HPDE6-E6E7 (cell line): ENCODE measurements at regions not wholly inside any gene's neighbourhood (a gene's known extent, or its start where the extent isn't known, plus 50 kb on each side); places are given as distances from the start of the nearest gene placed in this dataset.

ENCODE experiments used
- DNase-seq: peaks from one replicate; pipeline ENCODE4 v3.0.0; 2011; ENCODE audit warnings: missing footprints; ENCODE audit errors: extremely low spot score

DNA sequence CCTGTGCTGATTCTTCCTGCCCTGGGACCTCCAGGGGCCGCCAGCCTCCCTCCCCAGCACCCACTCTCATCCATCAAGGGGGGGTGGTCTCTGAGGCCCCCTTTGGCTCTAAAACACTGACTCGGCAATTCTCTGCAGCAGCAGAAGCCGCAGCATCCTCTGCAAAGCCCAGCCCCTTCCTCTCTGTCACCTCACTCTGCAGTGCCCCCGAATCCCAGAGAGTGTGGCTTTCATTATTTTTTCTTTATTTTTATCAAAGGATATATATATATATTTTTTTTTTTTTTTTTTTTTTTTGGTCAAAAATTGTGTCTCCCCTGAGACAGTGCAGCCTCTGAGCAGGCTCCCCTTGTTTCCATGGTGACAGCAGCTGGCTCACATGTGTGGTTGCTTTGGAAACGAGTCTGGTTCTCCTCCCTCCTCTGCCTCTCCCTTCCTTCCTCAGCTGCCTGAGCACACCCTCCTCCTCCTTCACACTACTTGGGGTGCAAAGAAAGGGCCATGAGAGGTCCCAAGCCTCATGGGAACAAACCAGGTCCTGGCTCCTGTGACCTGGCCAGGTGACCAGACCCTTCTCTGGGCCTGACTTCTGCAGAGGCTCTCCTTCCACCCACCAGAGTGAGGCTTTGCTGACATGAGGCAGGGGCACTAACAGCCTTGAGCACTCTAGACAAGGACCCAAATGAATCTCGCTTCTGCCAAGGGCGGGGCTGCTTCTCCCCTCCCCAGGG is 100.5 kb downstream of the LRRC74A start:
- DNase-seq, result no peak

DNA sequence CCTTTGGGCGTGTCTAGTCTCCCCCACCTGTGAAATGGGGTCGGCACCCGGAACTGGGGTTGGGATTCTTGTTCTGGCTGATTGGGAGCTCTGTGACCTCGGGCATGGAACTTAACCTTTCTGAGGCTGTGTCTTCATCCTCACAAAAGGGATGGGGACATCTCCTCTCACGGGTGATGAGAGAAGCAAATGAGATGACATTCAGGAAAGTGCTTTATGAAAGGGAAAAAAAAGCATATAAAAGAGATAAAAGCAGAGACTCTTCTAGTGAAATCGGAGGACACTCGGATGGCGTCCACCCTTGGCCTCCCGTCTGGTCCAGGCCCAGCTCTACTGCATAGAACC is 98.9 kb downstream of the LRRC74A start:
- no peak for DNase-seq

DNA sequence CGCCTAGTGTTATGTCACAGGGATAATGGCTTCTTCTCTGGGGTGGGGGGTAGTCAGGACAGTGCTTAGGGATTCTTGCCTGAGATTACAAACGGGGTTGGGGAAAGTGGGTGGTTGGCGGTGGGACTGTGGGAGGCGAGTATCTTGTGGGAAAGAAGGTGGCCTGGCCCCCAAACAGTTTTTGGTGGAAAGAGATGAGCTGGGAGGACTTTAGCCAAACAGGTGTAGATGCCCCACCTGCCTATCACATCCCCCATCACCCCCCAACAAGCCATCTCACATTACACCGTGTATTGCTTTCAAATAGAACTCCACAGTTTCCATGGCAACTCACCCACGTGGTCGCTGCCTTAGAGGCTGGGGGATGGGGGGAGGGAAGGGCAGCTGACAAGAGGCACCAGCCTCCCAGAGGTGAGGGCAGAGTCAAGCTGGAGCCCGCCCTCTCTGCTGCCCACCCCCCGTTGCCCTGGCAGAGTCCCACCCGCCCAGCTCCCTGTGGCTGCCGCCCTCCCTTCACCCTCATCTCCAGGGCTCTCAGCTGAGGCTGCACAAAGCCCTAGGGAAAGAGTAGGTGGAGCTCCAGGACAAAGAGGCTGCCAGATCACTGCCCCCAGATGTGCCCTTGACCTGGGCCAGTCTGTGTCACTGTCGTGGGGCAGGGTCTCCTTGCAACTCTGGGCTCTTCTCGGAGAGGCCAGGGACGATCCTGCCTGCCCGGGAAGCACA is 98.3 kb downstream of the LRRC74A start:
- DNase-seq, result no peak

DNA sequence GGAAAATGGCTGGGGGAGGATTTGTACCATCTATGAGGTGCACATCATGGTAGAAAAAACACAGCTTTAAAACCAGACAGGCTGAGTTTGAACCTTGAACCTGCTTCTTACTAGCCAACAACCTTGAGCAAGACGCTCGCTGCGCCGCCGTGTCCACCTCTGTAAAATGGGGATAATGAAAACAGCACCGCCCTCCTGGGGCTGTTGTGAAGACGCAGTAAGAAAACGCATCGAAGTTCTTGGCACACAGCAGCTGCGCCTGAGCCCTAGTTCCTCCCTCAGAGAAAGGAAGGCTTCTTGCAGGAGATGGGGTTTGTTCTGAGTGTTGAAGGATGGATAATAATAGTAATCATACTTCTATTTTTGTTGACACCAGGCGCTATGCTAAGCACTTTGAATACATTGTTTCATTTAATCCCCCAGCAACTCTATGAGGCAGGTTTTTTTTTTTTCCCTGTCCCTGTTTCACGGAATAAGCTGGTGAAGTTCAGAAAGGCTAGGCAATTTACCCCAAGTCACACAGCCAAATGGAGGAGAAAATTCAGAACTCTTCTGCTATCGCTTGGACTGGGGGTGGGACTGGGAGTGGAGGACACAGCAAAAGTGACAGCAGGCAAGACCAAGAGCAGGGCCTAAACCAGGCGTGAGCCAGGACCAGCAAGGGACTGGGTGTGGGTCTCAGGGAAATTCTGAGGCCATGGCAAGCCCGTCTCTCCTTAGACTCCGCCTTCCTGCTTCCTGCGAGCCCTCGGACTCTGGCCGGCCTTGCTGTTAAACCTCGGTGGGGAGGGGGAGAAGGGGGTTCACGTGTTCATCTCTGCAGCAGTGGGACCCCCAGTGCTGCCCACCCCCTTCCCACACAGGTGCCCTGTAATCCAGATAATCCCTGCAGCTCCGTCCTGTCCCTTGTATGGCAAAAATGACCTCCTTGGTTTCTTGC is 97.5 kb downstream of the LRRC74A start:
- no peak for DNase-seq

DNA sequence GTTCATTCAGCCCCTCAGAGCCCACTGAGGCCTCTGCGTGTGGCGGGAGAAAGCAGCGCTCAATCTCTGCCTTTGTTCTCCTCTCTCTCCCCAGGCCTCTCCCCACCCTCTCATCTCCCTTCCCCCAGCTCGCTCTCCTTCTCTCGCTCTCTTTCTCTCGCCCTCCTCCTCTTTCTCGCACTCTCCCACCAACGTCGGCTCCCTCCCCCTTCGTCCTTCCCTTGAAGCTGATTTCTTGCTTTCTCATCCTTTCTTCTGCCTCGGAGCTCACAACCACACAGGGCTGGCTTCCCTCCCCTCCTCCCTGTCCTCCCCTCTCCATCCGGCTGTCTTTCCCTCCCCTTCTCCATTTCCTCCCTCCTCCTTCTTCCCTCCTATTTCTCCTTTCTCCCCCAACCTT is 96.4 kb downstream of the LRRC74A start:
- no peak for DNase-seq

DNA sequence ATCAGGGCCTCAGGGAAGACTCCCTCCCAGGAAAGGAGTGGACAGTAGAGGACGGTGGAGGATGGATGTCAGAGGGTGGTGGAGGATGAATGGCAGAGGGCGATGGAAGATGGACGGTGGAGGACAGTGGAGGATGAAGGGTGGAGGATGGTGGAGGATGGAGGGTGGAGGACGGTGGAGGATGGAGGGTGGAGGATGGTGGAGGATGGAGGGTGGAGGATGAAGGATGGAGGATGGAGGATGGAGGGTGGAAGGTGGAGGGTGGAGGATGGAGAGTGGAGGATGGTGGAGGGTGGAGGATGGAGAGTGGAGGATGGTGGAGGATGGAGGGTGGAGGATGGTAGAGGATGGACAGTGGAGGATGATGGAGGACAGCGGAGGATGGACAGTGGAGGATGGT is 95.9 kb downstream of the LRRC74A start:
- no peak for DNase-seq

DNA sequence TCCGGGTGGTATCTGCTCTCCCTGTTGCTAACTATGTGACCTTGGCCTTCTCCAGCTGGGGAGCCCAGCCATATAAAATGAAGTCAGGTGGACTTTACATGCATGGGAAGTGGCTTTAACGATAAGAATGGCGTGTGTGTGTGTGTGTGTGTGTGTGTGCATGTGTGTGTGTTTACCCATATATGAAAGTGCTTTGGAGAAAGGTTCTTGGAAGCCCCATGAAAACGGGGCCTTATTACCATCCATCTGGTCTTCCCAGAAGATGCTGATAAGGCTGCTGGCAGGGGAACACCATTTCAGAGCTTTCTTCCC is 94.8 kb downstream of the LRRC74A start:
- DNase-seq, result no peak

DNA sequence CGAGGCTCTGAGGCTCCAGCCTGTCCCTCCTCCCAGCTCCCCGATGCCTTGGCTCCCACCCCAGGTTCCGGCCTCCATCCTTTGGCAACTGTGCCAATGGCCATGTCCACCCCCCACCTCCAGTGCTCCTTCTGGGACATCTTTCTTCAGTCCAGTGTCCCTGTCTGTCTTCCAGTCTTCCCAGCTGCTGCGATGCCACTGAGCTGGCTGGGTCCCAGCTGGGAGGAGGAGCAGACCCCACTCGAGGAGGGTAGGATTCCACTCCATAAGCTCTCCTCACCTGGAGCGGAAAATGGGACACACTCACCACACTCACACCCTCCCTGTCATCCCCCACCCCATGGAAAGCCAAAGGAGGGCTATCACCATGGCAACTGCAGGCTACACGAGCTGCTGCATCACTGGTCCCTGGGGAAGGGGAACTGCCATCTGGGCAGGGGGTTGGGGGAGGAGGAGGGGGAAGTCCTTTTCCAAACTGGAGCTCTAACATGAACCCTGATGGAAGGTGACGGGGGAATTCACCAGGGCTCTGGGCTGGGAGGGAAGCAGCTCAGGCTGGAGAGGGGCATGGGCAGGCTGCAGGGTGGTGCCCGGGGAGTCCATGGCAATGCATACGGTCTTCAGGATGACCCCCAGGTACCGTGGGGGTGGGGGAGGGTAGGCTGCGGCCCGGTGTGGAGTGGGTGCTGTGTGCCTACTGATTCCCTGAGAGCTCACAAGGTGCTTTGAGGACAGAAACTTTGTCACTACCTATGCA is 94.3 kb downstream of the LRRC74A start:
- no peak for DNase-seq

DNA sequence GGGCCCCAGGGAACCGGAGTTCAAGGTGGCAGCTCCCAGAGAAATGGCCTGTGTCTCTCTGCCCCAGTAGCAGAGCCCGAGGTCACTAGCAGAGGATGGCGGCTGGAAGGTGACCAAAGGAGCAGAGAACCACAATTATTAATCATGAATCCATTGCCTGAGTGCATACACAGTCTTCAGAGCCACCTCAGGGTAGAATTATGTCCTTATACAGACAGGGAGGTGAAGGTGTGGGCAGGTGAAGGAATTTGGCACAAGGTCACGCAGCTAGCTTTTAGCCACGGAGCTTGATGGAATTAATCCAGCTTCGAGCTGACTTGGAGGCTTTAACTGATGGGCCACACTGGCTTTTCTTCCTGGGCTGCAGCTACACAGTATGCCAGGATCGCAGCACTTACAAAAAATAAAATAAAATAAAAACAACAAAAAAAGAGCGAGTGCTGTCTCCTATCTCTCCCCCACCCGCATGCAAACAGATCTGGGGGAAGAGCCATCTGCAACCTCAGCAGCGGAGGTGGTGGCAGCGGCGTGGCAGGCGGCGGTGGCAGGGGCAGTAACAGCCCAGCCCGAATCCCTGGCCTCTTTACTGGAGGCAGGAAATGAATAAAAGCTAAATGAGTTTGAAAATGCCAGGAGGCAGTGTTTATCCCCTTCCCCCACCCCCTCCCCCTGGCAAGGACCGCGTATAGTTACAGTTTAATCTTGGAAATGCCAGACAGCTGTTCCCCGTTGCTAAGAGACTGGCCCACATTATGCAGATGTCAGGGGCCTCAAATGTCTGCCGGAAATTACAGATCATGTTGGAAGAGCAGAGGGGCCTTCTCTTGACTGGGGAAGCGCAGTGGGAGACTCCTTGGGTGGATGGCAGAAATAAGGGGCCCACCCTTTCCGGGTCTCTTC is 93.5 kb downstream of the LRRC74A start:
- no peak for DNase-seq
